Peyer's patch (tissue), 4 donors: ENCODE measurements at regions not wholly inside any gene's neighbourhood (a gene's known extent, or its start where the extent isn't known, plus 50 kb on each side); places are given as distances from the start of the nearest gene placed in this dataset.

Source experiments
- CTCF ChIP-seq, 6 experiments: fragments of 450-650 bp in 4 of 6; fragments of 200-600 bp in 2 of 6; sonication (generic) in 1 of 6; IDR thresholded peaks; one replicate each; pipeline ENCODE4 v1.5.1; 2017 to 2019; ENCODE audit warnings: antibody characterized with exemption in 6 of 6, mild to moderate bottlenecking in 3 of 6, moderate library complexity in 1 of 6
- POLR2A ChIP-seq, 2 donors: fragments of 450-650 bp; IDR thresholded peaks; one replicate each; pipeline ENCODE4 v1.5.1; 2017; ENCODE audit warnings: antibody characterized with exemption in 2 of 2, mild to moderate bottlenecking in 2 of 2, moderate library complexity in 2 of 2

GRCh38 chr14:71380271-71380670 lies 473.0 kb downstream of the PCNX1 start:
- TF ChIP-seq CTCF (IDR thresholded peaks at IDR 0.05) (no peak), POLR2A (IDR thresholded peaks at IDR 0.05) (no peak)
